ENCODE measurements at regions not wholly inside any gene's neighbourhood (a gene's known extent, or its start where the extent isn't known, plus 50 kb on each side); places are given as distances from the start of the nearest gene placed in this dataset.

- Histone ChIP-seq H3K27me3 (replicated peaks in 1 of 2; ENCODE audit: control insufficient read depth in 2 of 2, insufficient read depth in 2 of 2, low read length in 1 of 2) (peaks cover 2 to 3% of the 10 kb centered on the region in 2 experiments; a peak in 3 of 4 replicates), H3K4me2 (ENCODE audit: control insufficient read depth, insufficient read depth) (no peak overlapping the region), H3K27ac (ENCODE audit: control insufficient read depth, insufficient read depth) (no peak overlapping the region), H3K36me3 (ENCODE audit: control insufficient read depth in 2 of 2, insufficient read depth in 2 of 2, low read length in 1 of 2) (no peaks in the 10 kb centered on the region), H3K4me1 (ENCODE audit: control insufficient read depth, insufficient read depth, low read length) (no peaks in the 10 kb centered on the region), H4K20me1 (ENCODE audit: control insufficient read depth, insufficient read depth) (no peaks in the 10 kb centered on the region), H2AFZ (ENCODE audit: control insufficient read depth, low read depth, low read length) (no peak overlapping the region), H3K9ac (ENCODE audit: control insufficient read depth, insufficient read depth, low read length) (no peak overlapping the region), H3K79me2 (ENCODE audit: control insufficient read depth, insufficient read depth, low read length) (no peaks in the 10 kb centered on the region), H3K9me3 (replicated peaks; ENCODE audit: control insufficient read depth, insufficient read depth, low read length) (no peaks in the 10 kb centered on the region; the same call in 2 of the 3 replicates), H3K4me3 (no peak overlapping the region)
- TF ChIP-seq E2F4 (IDR thresholded peaks at IDR 0.05; ENCODE audit: low read depth, low read length) (no peak), NR2F1 (conservative IDR thresholded peaks at IDR 0.05) (no peak), IRF3 (IDR thresholded peaks at IDR 0.05) (no peak), ZNF274 (IDR thresholded peaks at IDR 0.05; ENCODE audit: insufficient read depth, insufficient read length) (no peak), SREBF2 (IDR thresholded peaks at IDR 0.05; ENCODE audit: low read length) (no peak), STAT1 (conservative IDR thresholded peaks at IDR 0.05) (no peak)
- FAIRE-seq (no peak), ATAC-seq (no peak), DNase-seq (ENCODE audit: low read depth, low spot score) (no peak)
- WGBS (ENCODE audit: insufficient coverage, insufficient replicate concordance, low lambda C conversion rate, missing lambda C conversion rate), result 50% methylated on average over 5 of the region's 5 CpGs
- RAD21 ChIA-PET (ENCODE audit: unreplicated experiment), result no interaction called here
- in situ Hi-C loops (cut with MboI) (loop anchor here (25.0 kb wide), 1 partner anchor 736 kb away; no protein-coding TSS in a partner anchor), intact Hi-C loops (cut with micrococcal nuclease; ENCODE audit: unreplicated experiment) (no loop called here)
- SMC1A ChIA-PET (ENCODE audit: uncharacterized antibody, unreplicated experiment), result no interaction called here
- no TSS peak for BruUV-seq (replicated peaks)
- CTCF ChIA-PET, result interaction anchor here (0.6 kb wide), 1 partner anchor 478 kb away, joined by 3 read pairs; no protein-coding TSS in a partner anchor
- POLR2A ChIA-PET, result no interaction called here
Measured at GRCh38 chr6:142676027-142676443, 268.9 kb downstream of the HIVEP2 start.

All from GM12878 (cell line).